RKO (cell line): ENCODE measurements at regions not wholly inside any gene's neighbourhood (a gene's known extent, or its start where the extent isn't known, plus 50 kb on each side); places are given as distances from the start of the nearest gene placed in this dataset.
"Not testable (repeated sequence)": the region's sequence is repeated elsewhere in the genome, so short reads cannot be mapped to it uniquely, and the experiment has no call there.

Experiments used
- DNase-seq: peaks from one replicate; pipeline ENCODE4 v3.0.0-alpha.2; 2016; ENCODE audit warnings: low spot score

DNA sequence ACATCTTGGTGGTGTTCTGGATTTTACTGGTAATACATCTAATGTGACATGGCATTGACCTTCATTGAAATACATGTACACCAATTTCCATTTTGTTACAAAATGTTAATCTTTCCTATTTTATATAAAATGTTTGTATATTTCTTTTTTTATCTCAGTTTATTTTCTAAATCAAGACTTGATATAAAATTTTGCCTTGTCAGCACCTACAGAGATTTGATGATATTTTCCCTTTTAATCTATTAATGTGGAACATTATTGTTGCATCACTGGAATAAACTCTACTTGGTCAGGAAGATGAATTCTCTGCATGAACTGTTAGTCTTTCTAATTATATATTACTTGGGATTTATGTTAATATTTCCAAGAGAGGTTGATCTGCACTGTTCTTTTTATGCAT, 294.0 kb upstream of the ETAA1 start:
- DNase-seq: no peak

DNA sequence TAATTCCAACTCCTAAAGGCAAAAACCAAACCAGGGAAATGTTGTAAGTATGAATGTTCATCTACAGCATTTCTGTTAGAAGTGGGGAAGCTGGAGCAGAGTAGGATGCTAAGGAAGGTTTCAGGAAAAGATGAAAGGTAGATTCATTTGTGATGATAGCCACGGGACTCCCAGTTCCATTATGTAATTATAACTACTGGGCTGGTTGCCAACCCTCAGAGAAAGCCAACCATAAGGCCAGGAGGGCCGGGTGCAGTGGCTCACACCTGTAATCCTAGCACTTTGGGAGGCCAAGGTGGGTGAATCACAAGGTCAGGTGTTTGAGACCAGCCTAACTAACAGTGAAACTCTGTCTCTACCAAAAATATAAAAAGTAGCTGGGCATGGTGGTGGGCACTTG, 288.9 kb upstream of the ETAA1 start:
- DNase-seq: no peak

DNA sequence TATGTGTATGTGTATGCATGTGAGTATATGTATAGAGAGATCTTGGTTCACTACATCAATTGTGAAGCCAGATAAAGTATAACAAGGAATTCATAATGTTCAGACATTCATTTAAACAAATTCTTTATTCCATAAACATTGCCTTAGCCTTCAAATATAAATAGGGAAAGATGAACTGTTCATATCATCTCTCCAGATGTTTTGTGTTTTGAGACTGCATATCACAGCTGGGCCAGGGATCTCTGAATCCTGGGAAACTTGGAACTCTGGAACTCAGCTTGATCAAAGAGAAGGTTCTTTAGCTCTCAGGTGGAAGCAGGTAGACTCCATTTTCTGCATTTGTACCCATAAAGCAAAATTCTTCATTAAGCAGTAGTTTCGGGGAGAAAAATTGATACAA, 272.6 kb upstream of the ETAA1 start:
- no peak for DNase-seq

DNA sequence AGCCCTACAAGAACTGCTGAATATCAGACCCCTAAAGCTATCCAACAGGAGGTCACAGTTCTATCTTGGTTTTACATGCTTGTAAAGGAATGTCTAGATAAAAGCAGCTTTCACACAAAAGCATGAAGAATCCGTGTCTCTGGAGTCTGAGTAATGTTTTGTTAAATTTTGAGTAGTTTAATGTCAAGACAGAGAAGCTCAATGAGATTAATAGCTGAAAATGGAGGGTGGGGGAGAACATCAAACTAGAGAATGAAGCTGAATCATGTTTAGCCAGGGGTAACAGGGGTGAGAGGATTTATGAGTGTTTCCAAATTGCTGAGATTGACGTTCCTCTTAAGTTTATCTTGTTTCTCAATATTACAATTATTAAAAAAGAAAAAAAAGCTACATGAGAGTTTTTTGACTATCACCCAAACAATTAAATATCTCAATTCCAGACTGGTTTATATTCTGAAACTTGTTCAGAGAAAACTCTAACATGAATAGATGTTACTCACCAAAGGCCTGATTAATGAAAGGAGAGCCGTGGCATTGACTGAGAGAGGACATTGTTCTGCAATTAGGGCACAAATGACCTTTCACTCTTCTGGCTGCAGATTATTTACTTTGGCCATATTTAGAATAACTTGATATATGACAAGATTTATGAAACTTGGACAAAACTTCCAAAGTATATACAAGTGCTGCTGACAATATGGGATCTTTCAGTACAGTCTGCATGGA, 266.4 kb upstream of the ETAA1 start:
- DNase-seq: no peak

DNA sequence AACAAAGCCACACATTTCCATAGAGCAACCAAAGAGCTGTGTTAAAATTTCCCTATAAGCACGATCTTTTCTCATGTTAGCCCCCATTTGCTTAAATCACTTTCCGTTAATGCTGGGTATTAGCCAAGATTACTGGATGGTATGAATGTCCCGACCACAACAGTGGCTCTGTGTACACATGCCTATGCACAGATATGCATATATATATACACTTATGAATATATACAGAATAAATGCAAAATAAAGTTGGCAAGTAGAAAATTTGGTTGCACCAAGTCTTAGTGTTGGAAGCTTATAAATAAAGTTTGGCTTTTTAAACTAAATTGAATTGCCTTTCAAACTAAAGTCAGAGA, 265.9 kb upstream of the ETAA1 start:
- DNase-seq: no peak

DNA sequence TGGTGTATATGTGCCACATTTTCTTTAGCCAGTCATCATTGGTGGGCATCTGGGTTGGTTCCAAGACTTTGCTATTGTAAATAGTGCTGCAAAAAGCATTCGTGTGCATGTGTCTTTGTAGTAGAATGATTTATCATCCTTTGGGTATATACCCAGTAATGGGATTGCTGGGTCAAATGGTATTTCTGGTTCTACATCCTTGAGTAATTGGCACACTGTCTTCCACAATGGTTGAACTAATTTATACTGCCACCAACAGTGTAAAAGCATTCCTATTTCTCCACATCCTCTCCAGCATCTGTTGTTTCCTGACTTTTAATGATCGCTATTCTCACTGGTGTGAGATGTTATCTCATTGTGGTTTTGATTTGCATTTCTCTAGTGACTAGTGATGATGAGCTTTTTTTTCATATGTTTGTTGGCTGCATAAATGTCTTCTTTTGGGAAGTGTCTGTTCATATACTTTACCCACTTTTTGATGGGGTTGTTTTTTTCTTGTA, 264.6 kb upstream of the ETAA1 start:
- DNase-seq: not testable (repeated sequence)

DNA sequence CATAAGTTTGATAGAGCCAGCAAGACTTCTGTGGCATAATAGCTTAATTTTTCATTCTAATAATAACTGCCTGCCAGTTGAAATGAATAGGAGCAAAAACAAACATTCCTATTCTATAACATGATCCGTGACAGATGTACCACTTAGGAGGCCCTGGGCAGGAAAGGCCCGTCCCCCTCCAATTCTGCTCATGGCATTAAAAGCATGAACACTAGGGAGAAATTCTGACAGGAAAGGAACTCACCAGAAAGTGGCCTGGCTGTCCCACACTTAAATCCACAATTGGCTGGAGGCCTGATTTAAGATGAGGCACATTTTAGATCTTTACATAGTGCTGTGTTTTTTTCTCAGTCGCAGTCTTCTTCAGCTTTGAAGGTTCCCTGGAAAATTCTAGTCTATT, 261.9 kb upstream of the ETAA1 start:
- no peak for DNase-seq

DNA sequence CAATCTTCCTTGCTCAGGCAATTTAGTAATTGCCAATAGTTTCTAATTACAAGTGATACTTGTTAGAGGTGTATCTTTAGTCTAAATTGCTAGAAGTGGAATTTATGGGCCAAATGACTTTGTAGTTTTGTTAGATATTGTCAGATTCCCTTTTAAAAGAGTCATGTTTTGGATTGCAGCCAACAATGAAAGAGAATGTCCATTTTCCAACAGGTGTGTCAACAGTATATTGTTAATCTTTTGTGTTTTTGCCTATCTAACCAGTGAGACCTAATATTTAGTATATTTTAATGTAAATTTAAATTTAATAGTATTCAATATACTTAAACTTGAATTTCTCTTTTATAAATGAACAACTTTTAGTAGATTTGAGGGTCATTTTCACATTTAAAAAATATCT, 259.4 kb upstream of the ETAA1 start:
- DNase-seq: no peak

DNA sequence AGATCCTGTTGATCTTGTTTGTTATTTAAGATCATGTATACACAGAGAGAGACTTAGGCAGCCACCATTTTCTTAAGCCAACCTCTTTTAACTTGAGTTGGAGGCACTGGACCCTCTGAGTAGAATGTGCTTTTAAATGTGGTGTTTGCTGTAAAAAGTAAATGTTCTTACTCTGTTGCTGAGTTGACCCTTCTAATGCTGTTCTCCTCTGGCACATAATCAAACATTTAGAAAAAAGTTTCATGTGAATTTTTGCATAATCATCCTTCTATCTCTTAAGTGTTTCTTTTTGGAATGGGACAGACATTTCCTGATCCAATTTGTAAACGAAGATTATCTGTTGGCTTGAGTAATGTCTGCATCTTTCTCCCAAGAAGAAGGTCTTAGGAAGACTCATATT, 255.1 kb upstream of the ETAA1 start:
- no peak for DNase-seq

DNA sequence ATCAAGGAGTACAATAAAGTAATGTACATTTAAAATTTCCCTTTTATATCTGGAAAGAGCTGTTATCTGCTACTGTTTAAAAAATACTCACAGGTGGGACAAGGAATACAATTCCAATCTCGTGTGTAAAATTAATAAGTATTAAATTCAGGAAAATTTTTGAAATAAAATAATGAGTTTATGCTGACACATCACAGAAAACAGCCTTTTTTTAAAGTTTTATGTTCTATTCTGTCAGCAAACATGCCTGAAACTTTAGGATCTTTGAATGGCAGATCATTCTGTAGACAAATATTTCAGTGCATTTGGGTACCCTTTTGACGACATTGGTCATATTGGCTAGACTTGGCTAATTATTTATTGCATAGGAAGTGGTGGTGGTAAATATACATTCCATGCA, 254.4 kb upstream of the ETAA1 start:
- no peak for DNase-seq

DNA sequence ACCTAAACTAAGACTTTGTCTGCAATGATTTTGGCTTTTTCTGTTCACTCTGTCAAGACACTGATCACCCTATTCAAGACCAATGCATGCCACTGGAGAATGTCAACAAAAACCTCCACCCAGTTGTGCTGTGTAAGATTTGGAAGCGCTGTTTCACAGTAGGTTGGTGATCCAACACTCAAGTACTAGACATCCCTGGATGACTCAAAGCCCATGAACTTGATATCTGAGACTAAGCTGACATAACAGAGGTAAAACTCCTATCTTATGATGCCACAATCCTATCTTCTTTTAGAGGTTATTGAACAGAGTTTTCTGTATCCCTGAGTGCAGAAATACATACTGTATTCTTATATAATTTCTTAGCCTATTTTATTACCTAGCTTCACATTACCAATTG, 251.3 kb upstream of the ETAA1 start:
- peak; percentile 5 for DNase-seq

DNA sequence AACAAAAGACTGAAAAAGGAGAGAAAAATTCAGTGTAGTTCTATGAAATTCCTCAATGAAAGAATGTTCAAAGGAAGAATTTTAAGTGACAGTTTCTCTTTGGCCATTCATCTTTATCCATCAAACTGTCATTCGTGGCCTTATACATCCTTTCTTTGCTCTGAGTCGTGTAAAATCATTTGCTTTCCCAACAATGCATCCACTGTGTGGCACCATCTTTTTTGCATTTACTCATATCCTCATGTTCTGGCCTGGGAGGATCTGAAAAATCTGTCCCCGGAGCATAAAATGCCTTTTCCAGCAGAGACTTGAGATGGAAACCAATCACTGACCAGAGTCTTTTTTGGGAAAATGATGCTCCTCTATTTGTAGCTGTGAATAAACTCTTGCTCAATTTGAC, 240.3 kb upstream of the ETAA1 start:
- DNase-seq: no peak

DNA sequence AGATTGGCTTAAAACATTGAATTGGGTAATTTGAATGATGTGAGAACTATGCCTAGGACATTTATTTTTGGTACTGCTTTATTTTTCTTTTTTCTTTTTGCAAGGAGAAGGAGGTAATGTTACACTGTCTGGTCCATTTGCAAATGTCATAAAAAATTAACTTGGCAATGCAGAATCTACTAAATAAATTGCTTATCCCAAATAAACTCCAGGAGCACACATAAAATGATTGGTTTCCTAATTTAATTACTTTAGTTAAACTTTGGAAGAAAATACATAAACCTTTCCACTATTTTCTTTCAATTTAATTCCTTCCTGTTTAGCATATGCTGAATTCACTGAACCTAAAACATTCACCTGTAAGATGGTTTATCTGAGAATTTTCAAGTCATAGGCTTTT, 238.4 kb upstream of the ETAA1 start:
- DNase-seq: no peak

DNA sequence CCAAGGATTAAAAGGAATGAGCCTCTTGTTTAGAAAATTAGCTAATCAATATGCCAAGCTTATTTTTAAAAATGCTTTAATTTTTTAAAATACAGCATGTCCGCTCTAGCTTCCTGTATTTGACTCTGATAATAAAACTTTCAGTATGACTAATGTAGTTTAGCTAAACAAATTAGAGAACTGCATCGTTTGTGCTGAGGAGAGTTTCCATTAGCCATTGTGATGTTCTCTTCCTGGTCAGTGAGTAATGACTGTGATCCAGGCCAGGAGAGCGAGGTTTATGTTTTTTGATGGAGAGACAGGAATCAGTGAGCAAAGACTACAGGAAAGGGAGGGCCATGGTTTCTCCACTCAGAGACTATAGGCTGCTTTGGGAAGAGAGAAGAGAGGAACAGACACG, 237.2 kb upstream of the ETAA1 start:
- DNase-seq: no peak

DNA sequence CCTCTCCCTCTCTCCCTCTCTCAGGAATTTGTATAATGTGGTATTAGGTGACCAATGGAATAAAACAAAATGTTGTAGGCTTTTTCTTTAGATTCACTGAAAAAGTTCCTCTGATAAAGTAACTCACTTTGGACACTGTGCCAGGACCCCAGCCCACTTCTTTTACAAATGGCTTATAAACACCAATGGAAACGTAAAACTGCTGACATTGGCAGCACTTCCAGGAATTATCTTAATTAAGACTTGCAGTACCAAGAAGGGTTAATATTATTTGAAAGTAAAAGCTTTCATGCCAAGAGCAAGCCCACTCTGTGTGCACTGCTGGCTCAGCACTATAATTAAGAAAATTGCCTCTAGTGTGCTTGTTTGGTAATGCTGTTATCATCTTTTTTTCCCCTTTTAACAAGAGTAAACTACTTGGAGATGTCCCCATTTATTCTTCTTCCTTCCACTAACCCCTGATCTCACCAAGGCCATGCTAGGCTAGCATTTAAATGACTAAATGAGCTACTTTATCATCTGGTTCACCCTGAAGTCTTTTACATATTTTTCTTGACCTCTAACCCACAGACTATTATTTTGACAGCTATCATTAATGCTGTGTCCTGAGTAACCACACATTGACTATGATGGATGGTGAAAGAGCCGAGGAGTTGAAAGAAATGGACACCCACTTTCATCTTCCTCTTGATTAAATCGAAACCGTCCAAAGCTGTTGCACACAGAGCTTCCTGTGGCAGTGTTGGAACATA, 232.2 kb upstream of the ETAA1 start:
- no peak for DNase-seq

DNA sequence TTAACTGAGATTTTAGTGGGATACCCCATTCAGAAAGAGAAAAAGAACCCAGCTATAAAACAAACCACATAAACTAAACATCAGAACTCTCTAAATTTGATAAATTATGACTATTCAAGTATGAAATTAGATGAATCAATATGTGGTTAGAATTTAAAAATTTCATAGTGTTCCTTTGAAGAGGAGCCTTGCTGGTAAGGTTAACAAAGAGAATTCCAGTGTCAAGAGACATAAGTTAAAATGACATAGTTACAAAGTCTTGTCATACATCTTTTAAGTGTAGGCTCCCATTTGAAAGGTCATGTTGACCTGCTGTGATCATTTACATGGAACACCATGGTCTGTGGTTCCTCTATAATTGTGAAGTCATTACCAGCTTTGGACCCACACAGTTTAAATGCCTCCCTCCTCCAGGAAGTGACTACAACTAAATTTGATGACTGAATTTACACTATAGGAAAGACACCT, 231.6 kb upstream of the ETAA1 start:
- no peak for DNase-seq

DNA sequence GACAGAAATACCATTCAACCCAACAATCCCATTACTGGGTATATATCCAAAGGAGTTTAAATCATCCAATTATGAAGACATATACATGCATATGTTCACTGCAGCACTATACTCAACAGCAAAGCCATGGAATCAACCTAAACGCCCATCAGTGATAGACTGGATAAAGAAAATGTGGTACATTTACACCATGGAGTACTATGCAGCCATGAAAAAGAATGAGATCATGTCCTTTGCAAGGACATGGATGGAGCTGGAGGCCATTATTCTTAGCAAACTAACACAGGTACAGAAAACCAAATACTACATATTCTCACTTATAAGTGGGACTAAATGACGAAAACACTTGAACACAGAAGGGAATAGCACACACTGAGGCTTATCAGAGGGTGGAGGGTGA, 230.6 kb upstream of the ETAA1 start:
- not testable (repeated sequence) for DNase-seq

DNA sequence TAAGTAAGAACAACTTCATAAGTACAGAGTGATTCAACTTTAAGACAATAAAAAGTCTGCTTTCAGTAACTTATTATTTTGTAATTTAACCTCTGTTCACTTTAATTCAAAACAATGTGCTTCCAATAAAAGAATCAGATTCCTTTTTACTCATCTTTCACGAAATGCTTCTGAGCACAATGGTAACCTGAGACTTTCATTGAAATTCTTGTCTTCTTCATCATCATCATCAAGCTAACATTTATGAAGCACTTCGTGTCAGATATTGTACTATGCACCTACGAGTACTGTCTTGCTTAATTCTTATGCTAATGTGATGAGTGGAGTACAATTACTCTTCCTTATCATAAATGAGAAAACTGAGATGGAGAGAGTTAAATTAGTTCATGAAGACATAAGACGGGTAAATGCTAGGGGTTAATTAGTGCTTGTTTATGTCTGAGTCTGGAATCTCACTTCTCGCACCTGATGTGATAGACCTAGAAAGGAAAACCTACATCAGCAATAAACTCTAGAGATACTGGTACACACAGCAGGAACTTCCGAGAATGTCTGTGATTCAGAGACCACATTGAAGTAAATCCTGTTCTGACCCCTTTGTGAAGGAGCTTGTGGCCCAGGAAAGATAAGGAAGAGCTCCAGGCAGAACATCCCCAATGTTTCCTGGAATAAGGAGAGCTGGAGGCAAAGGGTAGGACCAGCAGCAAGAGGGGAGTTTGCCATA, 227.6 kb upstream of the ETAA1 start:
- DNase-seq: no peak

DNA sequence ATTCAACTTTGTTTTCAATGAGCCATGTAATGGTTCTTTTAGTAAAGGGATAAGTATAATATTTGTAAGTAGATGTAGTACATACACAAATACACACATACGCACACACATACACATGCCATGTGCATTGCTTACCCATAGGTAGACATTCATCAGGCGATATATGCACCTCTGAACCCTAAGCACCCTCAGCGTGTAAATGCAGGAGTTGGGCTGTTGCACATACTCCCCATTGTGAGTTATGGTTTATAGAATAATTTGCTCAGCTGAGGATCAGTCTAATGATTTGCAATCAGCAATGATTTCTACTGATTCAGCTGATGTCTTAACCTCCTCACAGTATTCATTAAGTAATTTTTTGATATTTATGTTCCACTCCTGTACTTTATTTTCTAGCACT, 217.6 kb upstream of the ETAA1 start:
- DNase-seq: no peak

DNA sequence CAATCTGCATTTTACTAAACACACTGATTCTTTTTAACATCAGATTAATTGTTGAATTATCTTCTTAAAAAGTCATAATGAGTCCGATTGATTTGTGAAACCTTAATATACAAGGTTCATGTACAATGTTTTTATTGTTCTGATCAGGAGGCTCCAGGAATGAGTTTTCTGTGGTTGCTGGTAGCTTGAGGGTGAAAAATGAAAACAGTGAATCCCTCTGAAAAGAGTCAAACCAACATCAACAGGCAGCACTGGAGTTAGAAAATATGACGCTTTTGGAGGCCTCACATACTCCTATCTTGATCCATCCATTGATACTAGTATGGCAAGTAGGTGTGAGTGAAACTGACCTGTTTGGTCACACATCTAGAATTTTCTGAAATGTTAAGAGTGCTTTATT, 216.3 kb upstream of the ETAA1 start:
- no peak for DNase-seq

DNA sequence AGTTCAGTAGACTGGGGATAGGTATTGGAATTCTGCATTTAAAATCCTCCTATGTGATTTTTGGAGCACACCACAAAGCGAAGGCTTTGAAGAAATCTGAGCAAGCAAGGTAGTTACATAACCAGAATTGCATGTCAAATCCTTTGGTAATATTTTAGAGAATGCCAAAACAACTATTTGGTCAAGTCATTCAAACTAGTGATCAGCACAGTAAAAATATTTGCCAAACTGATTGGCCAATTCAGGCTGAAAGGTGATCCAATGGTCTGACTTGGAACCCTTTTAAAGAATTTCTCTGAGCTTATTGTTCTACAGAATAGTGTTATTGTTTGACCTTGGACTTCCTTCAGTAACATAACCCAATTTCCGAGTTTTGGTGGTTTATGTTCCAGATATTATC, 214.2 kb upstream of the ETAA1 start:
- no peak for DNase-seq

DNA sequence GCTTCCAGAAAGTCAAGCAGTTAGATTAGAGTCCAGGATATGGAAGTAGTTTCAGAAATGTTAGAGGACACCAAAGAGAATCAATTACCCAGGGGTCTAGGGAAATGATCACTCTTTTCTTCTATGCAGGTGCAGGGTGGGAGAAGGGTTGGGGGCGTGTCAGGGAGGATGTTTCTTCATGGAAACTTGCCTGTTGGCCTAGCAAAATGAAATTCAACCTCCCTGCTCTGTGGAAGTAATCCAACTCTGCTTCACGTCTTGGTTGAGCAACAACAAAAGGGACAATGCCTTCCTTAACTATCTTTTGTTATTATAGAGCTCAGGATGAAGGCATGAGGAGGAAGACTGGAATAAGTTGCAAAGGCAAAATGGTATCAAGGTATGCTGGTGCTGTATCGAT, 210.8 kb upstream of the ETAA1 start:
- DNase-seq: no peak

DNA sequence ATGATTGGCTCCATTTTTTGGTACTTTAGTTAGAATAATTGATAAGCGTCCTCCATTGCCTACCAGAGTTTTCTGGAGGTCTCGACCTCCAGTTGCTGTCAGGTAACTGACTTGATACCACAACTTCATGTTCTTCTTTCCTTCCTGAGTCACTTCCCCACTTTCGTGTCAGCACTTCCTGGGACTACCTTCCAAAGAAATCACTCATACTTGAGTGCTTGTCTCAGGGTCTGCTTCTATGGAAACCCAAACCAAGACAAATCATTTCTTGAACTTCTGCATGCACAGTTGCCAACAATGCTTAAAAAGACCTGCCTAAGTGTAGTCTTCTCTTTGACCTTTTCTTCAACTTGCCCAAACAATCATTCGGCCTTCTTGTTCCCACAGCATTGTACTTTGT, 210.3 kb upstream of the ETAA1 start:
- no peak for DNase-seq
